DND-41 (cell line): ENCODE measurements at regions not wholly inside any gene's neighbourhood (a gene's known extent, or its start where the extent isn't known, plus 50 kb on each side); places are given as distances from the start of the nearest gene placed in this dataset.

Experiments
- EZH2 ChIP-seq: IDR thresholded peaks from 3 replicates; pipeline ENCODE4 v1.6.1; 2012; ENCODE audit warnings: borderline replicate concordance, low read depth, mild to moderate bottlenecking, moderate library complexity, low read length, inconsistent platforms; ENCODE audit not compliant: severe bottlenecking
- TF ChIP-seq, protein P1 (sequence below): IDR thresholded peaks from 2 replicates; pipeline ENCODE4 v1.5.1; 2012; ENCODE audit warnings: borderline replicate concordance, low read length, moderate library complexity, mild to moderate bottlenecking; ENCODE audit not compliant: poor library complexity, severe bottlenecking; ENCODE audit errors: extremely low read depth

DNA sequence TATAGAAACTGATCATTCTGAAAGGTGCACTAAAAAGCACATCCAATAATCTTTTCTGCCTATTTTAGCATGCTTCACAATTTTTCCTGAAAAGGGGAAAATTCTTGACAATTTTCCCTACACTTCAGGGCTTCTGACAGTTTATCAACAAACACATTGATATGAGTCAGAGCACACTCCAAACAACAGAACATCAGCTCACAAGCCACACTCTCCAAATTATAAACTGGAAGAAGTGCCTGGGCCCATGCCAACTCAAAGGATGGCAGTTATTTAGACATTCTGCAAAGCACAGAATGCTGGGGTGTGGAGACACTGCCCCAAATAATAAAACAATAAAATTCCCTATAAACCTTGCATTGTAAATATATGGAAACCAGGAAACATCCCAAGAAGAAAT lies 90.8 kb downstream of the ELAPOR2 start:
- TF ChIP-seq, protein P1, sequence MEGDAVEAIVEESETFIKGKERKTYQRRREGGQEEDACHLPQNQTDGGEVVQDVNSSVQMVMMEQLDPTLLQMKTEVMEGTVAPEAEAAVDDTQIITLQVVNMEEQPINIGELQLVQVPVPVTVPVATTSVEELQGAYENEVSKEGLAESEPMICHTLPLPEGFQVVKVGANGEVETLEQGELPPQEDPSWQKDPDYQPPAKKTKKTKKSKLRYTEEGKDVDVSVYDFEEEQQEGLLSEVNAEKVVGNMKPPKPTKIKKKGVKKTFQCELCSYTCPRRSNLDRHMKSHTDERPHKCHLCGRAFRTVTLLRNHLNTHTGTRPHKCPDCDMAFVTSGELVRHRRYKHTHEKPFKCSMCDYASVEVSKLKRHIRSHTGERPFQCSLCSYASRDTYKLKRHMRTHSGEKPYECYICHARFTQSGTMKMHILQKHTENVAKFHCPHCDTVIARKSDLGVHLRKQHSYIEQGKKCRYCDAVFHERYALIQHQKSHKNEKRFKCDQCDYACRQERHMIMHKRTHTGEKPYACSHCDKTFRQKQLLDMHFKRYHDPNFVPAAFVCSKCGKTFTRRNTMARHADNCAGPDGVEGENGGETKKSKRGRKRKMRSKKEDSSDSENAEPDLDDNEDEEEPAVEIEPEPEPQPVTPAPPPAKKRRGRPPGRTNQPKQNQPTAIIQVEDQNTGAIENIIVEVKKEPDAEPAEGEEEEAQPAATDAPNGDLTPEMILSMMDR = no peak
- no peak for TF ChIP-seq EZH2
